ENCODE measurements at regions not wholly inside any gene's neighbourhood (a gene's known extent, or its start where the extent isn't known, plus 50 kb on each side); places are given as distances from the start of the nearest gene placed in this dataset.

GRCh38 chr10:3986493-3987142, 201.6 kb upstream of the KLF6 start:
- Mint-ChIP-seq H3K4me3 (no peak overlapping the region), H3K9me3 (peaks cover 0 to 7% (median 3%) of the 10 kb centered on the region in 9 donors), H3K36me3 (peaks cover 0 to 9% (median 3%) of the 10 kb centered on the region in 3 donors), H3K27ac (no peak overlapping the region), H3K4me1 (peaks cover 2 to 11% (median 7%) of the 10 kb centered on the region in 4 donors), H3K27me3 (no peaks in the 10 kb centered on the region)
- ATAC-seq (no peak), DNase-seq (no peak)
- POLR2A ChIA-PET: no interaction called here

- H3K4me1 Mint-ChIP-seq: peaks cover 12 to 43% (median 19%) of the 10 kb centered on the region in 4 donors
- no peak for DNase-seq
- H3K27me3 Mint-ChIP-seq: no peaks in the 10 kb centered on the region
- POLR2A ChIA-PET: interaction anchor here (0.6 kb wide), 1 partner anchor 136 kb away, joined by 3 read pairs; no protein-coding TSS in a partner anchor
- H3K9me3 Mint-ChIP-seq: peaks cover 0 to 7% (median 4%) of the 10 kb centered on the region in 9 donors
- H3K27ac Mint-ChIP-seq: peak overlapping the region in 3 of 10 donors; percentile 13 to 75 (median 72)
- no peak overlapping the region for H3K4me3 Mint-ChIP-seq
- peaks cover 0 to 9% (median 3%) of the 10 kb centered on the region in 3 donors for H3K36me3 Mint-ChIP-seq
- no peak for ATAC-seq
These were observed 197.9 kb upstream of the KLF6 start for GRCh38 chr10:3982746-3983442.

GRCh38 chr10:3981300-3981699, 196.3 kb upstream of the KLF6 start:
- peaks cover 12 to 43% (median 19%) of the 10 kb centered on the region in 4 donors for H3K4me1 Mint-ChIP-seq
- H3K27ac Mint-ChIP-seq: peak overlapping the region in 5 of 10 donors; percentile 22 to 75 (median 54)
- DNase-seq: no peak
- ATAC-seq: no peak
- POLR2A ChIA-PET: interaction anchor here (0.6 to 1.2 kb wide), 2 partner anchors 11 to 196 kb away, joined by 4 to 5 read pairs; partner anchors contain the start of gene KLF6
- peaks cover 0 to 7% (median 4%) of the 10 kb centered on the region in 9 donors for H3K9me3 Mint-ChIP-seq
- H3K27me3 Mint-ChIP-seq: no peaks in the 10 kb centered on the region
- peaks cover 0 to 9% (median 3%) of the 10 kb centered on the region in 3 donors for H3K36me3 Mint-ChIP-seq
- peak overlapping the region in 4 of 10 donors; percentile 3 to 53 (median 34) for H3K4me3 Mint-ChIP-seq

GRCh38 chr10:3980660-3981059, 195.7 kb upstream of the KLF6 start:
- POLR2A ChIA-PET: no interaction called here
- H3K27ac Mint-ChIP-seq: peak overlapping the region in 6 of 10 donors; percentile 32 to 83 (median 54)
- H3K36me3 Mint-ChIP-seq: peaks cover 0 to 9% (median 3%) of the 10 kb centered on the region in 3 donors
- ATAC-seq (no peak), DNase-seq (peak in 2 of 10 donors; percentile 10 to 11)
- H3K9me3 Mint-ChIP-seq: peaks cover 0 to 7% (median 4%) of the 10 kb centered on the region in 9 donors
- peak overlapping the region in 8 of 10 donors; percentile 2 to 53 (median 30) for H3K4me3 Mint-ChIP-seq
- H3K27me3 Mint-ChIP-seq: no peaks in the 10 kb centered on the region
- peaks cover 12 to 43% (median 19%) of the 10 kb centered on the region in 4 donors for H3K4me1 Mint-ChIP-seq

GRCh38 chr10:3980144-3980543, 195.1 kb upstream of the KLF6 start:
- H3K36me3 Mint-ChIP-seq: peaks cover 0 to 9% (median 3%) of the 10 kb centered on the region in 3 donors
- H3K9me3 Mint-ChIP-seq: peaks cover 0 to 7% (median 4%) of the 10 kb centered on the region in 9 donors
- H3K4me3 Mint-ChIP-seq: peak overlapping the region in 6 of 10 donors; percentile 1 to 60 (median 27)
- peaks cover 12 to 43% (median 19%) of the 10 kb centered on the region in 4 donors for H3K4me1 Mint-ChIP-seq
- no peak for ATAC-seq
- H3K27me3 Mint-ChIP-seq: no peaks in the 10 kb centered on the region
- DNase-seq: no peak
- peak overlapping the region in 8 of 10 donors; percentile 6 to 83 (median 61) for H3K27ac Mint-ChIP-seq
- POLR2A ChIA-PET: no interaction called here

- POLR2A ChIA-PET: interaction anchor here (1.0 kb wide), 1 partner anchor 9 kb away, joined by 5 read pairs; no protein-coding TSS in a partner anchor
- H3K4me3 Mint-ChIP-seq: peak overlapping the region in 1 of 10 donors; percentile 11
- H3K4me1 Mint-ChIP-seq: peaks cover 12 to 46% (median 24%) of the 10 kb centered on the region in 4 donors
These were observed 193.8 kb upstream of the KLF6 start for GRCh38 chr10:3978761-3979160.

GRCh38 chr10:3978174-3978573, 193.2 kb upstream of the KLF6 start:
- Mint-ChIP-seq H3K4me1 (peaks cover 12 to 48% (median 24%) of the 10 kb centered on the region in 4 donors), H3K27me3 (no peaks in the 10 kb centered on the region), H3K4me3 (no peak overlapping the region), H3K27ac (no peak overlapping the region), H3K36me3 (peaks cover 0 to 7% (median 3%) of the 10 kb centered on the region in 3 donors), H3K9me3 (peaks cover 0 to 5% (median 4%) of the 10 kb centered on the region in 9 donors)
- DNase-seq: no peak
- no peak for ATAC-seq
- POLR2A ChIA-PET: no interaction called here

More at GRCh38 chr10:3978761-3979160, 193.8 kb upstream of the KLF6 start:
- peaks cover 0 to 9% (median 3%) of the 10 kb centered on the region in 3 donors for H3K36me3 Mint-ChIP-seq
- no peaks in the 10 kb centered on the region for H3K27me3 Mint-ChIP-seq
- peak overlapping the region in 3 of 10 donors; percentile 12 to 64 (median 56) for H3K27ac Mint-ChIP-seq
- ATAC-seq (no peak), DNase-seq (no peak)
- H3K9me3 Mint-ChIP-seq: peaks cover 0 to 7% (median 4%) of the 10 kb centered on the region in 9 donors

- Mint-ChIP-seq H3K9me3 (peaks cover 0 to 4% (median 2%) of the 10 kb centered on the region in 9 donors), H3K4me1 (peaks cover 16 to 51% (median 26%) of the 10 kb centered on the region in 4 donors), H3K27ac (no peak overlapping the region), H3K27me3 (no peaks in the 10 kb centered on the region), H3K36me3 (peaks cover 0 to 3% (median 1%) of the 10 kb centered on the region in 3 donors), H3K4me3 (no peak overlapping the region)
- DNase-seq (no peak), ATAC-seq (no peak)
- POLR2A ChIA-PET: interaction anchor here (1.0 to 1.7 kb wide), 3 partner anchors 17 to 192 kb away, joined by 3 to 5 read pairs (median 5); no protein-coding TSS in a partner anchor
These were observed 192.8 kb upstream of the KLF6 start for GRCh38 chr10:3977761-3978160.

GRCh38 chr10:3976718-3977117, 191.7 kb upstream of the KLF6 start:
- DNase-seq (no peak), ATAC-seq (peak in 1 of 2 donors; percentile 31)
- Mint-ChIP-seq H3K9me3 (peaks cover 0 to 3% (median 0%) of the 10 kb centered on the region in 9 donors), H3K36me3 (no peaks in the 10 kb centered on the region), H3K4me3 (no peak overlapping the region), H3K27ac (no peak overlapping the region), H3K27me3 (no peaks in the 10 kb centered on the region), H3K4me1 (peaks cover 23 to 53% (median 28%) of the 10 kb centered on the region in 4 donors)
- POLR2A ChIA-PET: interaction anchor here (0.7 to 1.7 kb wide), 4 partner anchors 16 to 191 kb away, joined by 3 to 5 read pairs (median 4); no protein-coding TSS in a partner anchor

GRCh38 chr10:3976171-3976570, 191.2 kb upstream of the KLF6 start:
- no peak for DNase-seq
- Mint-ChIP-seq H3K9me3 (peaks cover 0 to 3% (median 0%) of the 10 kb centered on the region in 9 donors), H3K4me3 (no peak overlapping the region), H3K36me3 (no peaks in the 10 kb centered on the region), H3K27ac (no peak overlapping the region), H3K4me1 (peaks cover 23 to 53% (median 28%) of the 10 kb centered on the region in 4 donors), H3K27me3 (no peaks in the 10 kb centered on the region)
- ATAC-seq: no peak
- POLR2A ChIA-PET: interaction anchor here (0.8 to 1.7 kb wide), 2 partner anchors 15 to 27 kb away, joined by 3 to 5 read pairs; no protein-coding TSS in a partner anchor

GRCh38 chr10:3975016-3975415, 190.0 kb upstream of the KLF6 start:
- Mint-ChIP-seq H3K36me3 (no peaks in the 10 kb centered on the region), H3K4me3 (peak overlapping the region in 1 of 10 donors; percentile 52), H3K9me3 (peaks cover 0 to 3% (median 0%) of the 10 kb centered on the region in 9 donors), H3K27me3 (no peaks in the 10 kb centered on the region), H3K27ac (peak overlapping the region in 1 of 10 donors; percentile 45), H3K4me1 (peaks cover 28 to 53% (median 35%) of the 10 kb centered on the region in 4 donors)
- no peak for ATAC-seq
- no peak for DNase-seq
- POLR2A ChIA-PET: interaction anchor here (0.5 kb wide), 1 partner anchor 11 kb away, joined by 6 read pairs; no protein-coding TSS in a partner anchor

All from naive thymus-derived CD8-positive, alpha-beta T cell (primary cell).